Stimulated activated naive CD8-positive, alpha-beta T cell treated with anti-CD3 and anti-CD28 coated beads, Interleukin-15, amount 100 ng/mL, for 72 hours (primary cell): ENCODE measurements at regions not wholly inside any gene's neighbourhood (a gene's known extent, or its start where the extent isn't known, plus 50 kb on each side); places are given as distances from the start of the nearest gene placed in this dataset.
"Not testable (repeated sequence)": the region's sequence is repeated elsewhere in the genome, so short reads cannot be mapped to it uniquely, and the experiment has no call there.

Source experiments
- ATAC-seq: fragments of 150-1000 bp; cut with Tn5 transposase; 2 replicates; pipeline ENCODE4 v1.10.0; 2021; ENCODE audit warnings: mild to moderate bottlenecking, moderate library complexity
- DNase-seq, 2 donors: peaks; one replicate each; pipeline ENCODE4 v3.0.0; 2021 to 2022
- H3K27ac Mint-ChIP-seq, 2 donors: one replicate each; pipeline ENCODE4 v1.8.0; 2022; ENCODE audit warnings: mild to moderate bottlenecking in 2 of 2, mixed read lengths in 2 of 2, moderate library complexity in 2 of 2
- H3K27me3 Mint-ChIP-seq: one replicate; pipeline ENCODE4 v1.8.0; 2022; ENCODE audit warnings: mixed read lengths
- H3K4me1 Mint-ChIP-seq: one replicate; pipeline ENCODE4 v1.8.0; 2022; ENCODE audit warnings: mild to moderate bottlenecking, mixed read lengths
- H3K4me3 Mint-ChIP-seq, 2 donors: one replicate each; pipeline ENCODE4 v1.8.0; 2022; ENCODE audit warnings: mild to moderate bottlenecking in 2 of 2, mixed read lengths in 2 of 2, moderate library complexity in 1 of 2
- H3K9me3 Mint-ChIP-seq, 2 donors: one replicate each; pipeline ENCODE4 v1.8.0; 2022; ENCODE audit warnings: mixed read lengths in 2 of 2

DNA sequence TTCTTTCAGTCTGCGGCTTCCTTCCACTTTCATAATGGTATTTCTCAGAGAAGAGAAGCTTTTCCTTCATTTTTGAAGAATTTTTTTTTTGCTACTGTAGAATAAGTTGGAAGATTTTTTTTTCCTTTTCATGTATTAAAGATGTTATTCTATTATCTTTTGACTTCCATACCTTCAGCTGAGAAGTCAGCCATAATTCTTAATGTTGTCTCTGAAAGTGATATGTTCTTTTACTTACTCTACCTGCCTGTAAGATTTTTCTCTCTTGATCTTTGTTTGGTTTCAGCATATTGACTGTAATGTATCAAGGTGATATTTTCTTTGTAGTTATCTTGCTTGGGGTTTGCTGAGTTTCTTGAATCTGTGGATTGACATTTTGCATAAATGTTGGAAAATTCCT, 143.5 kb upstream of the TOX3 start:
- Mint-ChIP-seq H3K9me3 (peaks cover 11 to 28% of the 10 kb centered on the region in 2 donors), H3K4me1 (no peaks in the 10 kb centered on the region), H3K27me3 (no peaks in the 10 kb centered on the region), H3K27ac (no peak overlapping the region), H3K4me3 (no peak overlapping the region)
- ATAC-seq = no peak
- no peak for DNase-seq

DNA sequence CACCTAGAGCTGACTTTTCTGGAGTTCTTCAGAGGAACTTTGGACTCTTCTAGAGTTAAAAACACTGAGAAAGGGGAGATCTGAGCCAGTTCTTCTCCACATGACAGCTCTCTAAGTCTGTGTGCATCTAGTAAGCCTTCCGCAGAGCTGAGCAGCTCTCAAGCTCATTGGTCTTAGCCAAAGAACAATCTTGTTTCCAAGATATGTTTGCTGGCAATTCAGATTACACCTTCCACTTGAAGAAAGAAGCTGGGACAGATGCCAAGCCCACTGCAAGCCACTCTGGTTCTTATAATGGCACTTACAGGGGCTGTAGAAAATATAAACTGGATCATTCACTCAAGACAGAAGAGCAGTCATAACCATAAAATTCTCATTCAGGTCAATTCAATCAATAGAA, 134.1 kb upstream of the TOX3 start:
- no peak overlapping the region for H3K27ac Mint-ChIP-seq
- H3K4me1 Mint-ChIP-seq = no peaks in the 10 kb centered on the region
- DNase-seq (no peak), ATAC-seq (no peak)
- no peak overlapping the region for H3K4me3 Mint-ChIP-seq
- peaks cover 4 to 12% of the 10 kb centered on the region in 2 donors for H3K9me3 Mint-ChIP-seq
- no peaks in the 10 kb centered on the region for H3K27me3 Mint-ChIP-seq

DNA sequence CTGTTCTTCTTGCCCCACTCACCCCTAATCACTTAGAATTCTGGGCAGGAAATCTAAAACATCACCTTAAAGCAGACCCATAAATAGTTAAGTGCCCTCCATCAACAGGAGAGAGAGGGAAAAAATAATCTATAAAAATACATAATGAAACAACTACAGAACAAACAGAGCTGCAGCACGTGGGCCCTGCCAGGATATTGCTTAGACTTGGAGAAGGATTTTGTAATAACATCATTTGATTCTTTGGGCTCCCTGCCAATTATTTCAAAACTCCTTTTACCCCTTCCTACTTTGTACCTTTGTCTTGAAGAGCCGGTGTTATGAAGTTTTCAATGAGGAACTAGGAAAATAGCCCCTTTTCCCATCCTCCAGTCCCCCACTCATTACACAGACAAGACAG, 130.6 kb upstream of the TOX3 start:
- no peaks in the 10 kb centered on the region for H3K4me1 Mint-ChIP-seq
- no peak overlapping the region for H3K4me3 Mint-ChIP-seq
- no peak for ATAC-seq

DNA sequence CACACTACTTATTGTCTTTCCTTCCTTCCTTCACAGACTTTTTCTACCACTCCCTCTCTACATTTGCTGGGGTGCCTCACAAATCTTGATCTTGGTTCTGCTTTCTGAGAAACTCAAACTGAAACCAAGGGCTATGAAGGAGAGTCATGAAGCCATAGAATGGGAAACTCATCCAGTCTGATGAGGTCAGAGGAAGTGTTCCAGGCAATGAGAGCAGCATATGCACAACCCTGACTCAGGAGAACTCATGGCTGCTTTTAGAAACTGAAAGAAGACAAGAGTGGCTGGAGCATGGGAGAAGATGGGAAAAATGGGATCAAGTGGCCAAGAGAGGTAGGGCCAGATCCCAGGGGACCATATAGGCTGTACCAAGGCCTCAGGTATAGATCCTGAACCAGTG, 130.0 kb upstream of the TOX3 start:
- ATAC-seq (no peak), DNase-seq (no peak)
- Mint-ChIP-seq H3K27me3 (no peaks in the 10 kb centered on the region), H3K27ac (no peak overlapping the region), H3K4me1 (no peaks in the 10 kb centered on the region), H3K4me3 (no peak overlapping the region), H3K9me3 (peaks cover 5 to 16% of the 10 kb centered on the region in 2 donors)

More for the DNA sequence above, 130.6 kb upstream of the TOX3 start:
- H3K27ac Mint-ChIP-seq = no peak overlapping the region
- no peak for DNase-seq
- peaks cover 5 to 13% of the 10 kb centered on the region in 2 donors for H3K9me3 Mint-ChIP-seq
- no peaks in the 10 kb centered on the region for H3K27me3 Mint-ChIP-seq

DNA sequence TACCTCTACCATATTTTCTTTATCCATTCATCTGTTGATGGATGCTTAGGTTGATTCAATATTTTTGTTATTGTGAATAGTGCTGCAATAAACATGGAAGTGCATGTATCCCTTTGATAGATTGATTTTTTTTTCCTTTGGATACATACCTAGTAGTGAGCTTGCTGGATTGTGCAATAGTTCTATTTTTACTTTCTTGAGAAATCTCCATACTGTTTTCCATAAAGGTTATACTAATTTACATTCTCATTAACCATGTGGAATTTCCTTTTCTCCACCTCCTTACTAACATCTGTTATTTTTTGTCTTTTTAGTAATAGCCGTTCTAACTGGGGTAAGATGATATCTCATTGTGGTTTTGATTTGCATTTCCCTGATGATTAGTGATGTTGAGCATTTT, 124.6 kb upstream of the TOX3 start:
- no peak for ATAC-seq
- peaks cover 6 to 26% of the 10 kb centered on the region in 2 donors for H3K9me3 Mint-ChIP-seq
- H3K4me1 Mint-ChIP-seq = no peaks in the 10 kb centered on the region
- no peak for DNase-seq
- no peak overlapping the region for H3K4me3 Mint-ChIP-seq
- no peaks in the 10 kb centered on the region for H3K27me3 Mint-ChIP-seq
- H3K27ac Mint-ChIP-seq = no peak overlapping the region

DNA sequence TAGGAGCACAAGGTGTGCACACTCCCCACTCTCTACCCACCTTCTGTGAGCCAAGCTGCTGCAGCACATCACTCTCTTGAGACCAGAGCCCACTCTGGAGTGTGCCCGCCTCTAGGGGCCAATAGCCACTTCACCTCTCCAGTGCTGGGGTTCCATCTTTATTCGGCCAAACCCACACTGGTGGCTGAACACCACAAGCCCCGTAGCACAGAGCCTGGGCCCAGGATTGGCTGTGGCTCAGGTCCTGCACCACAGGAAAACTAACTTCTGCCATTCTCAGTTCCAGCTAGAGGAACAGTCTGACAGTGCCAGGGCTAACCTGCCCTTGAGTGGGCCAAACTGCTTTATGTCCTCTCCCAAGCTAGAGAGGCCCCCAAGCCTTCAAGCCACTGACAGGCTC, 111.0 kb upstream of the TOX3 start:
- H3K27ac Mint-ChIP-seq = no peak overlapping the region
- no peak for ATAC-seq
- DNase-seq = no peak
- H3K27me3 Mint-ChIP-seq = no peaks in the 10 kb centered on the region
- H3K4me1 Mint-ChIP-seq = no peaks in the 10 kb centered on the region
- no peak overlapping the region for H3K4me3 Mint-ChIP-seq
- H3K9me3 Mint-ChIP-seq = peaks cover 17 to 18% of the 10 kb centered on the region in 2 donors

DNA sequence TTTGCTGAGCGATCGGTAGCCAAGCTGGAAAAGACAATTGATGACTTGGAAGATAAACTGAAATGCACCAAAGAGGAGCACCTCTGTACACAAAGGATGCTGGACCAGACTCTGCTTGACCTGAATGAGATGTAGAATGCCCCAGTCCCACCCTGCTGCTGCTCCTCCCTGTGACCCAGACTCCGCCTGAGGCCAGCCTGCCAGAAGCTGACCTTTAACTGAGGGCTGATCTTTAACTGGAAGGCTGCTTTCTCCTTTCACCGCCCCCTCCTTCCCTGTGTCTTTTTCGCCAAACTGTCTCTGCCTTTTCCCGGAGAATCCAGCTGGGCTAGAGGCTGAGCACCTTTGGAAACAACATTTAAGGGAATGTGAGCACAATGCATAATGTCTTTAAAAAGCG, 109.0 kb upstream of the TOX3 start:
- not testable (repeated sequence) for H3K27me3 Mint-ChIP-seq, DNase-seq, H3K4me3 Mint-ChIP-seq

DNA sequence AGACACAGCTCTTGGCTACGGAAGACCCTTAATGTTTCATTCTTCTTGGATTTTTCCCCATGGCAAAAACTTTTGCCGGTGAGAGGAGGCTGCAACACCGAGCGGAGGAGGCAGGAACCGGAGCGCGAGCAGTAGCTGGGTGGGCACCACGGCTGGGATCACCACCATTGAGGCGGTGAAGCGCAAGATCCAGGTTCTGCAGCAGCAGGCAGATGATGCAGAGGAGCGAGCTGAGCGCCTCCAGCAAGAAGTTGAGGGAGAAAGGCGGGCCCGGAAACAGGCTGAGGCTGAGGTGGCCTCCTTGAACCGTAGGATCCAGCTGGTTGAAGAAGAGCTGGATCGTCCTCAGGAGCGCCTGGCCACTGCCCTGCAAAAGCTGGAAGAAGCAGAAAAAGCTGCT, 108.2 kb upstream of the TOX3 start:
- ATAC-seq = not testable (repeated sequence)

More for the DNA sequence above, 109.0 kb upstream of the TOX3 start:
- H3K27ac Mint-ChIP-seq, H3K4me1 Mint-ChIP-seq, ATAC-seq: not testable (repeated sequence)
- peaks cover 17% of the 10 kb centered on the region in 2 donors for H3K9me3 Mint-ChIP-seq

DNA sequence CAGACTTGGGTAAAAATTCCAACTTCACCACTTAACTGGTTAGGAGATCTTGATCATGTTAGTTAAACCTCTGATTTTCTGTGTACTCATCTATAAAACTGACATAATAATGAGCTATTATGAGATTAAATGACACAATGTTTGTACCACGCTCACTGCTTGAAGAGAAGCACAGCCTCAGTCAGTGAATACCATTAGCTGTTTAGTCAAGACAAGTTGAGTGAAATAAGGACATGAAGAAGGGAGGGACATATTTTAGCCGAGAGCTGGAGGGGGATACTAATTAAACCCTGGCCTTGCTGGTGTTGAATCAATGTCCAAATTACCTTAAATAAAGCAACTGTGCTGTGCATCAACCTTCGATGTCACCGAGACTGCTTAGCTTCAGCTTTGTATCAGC, 105.1 kb upstream of the TOX3 start:
- H3K27ac Mint-ChIP-seq = no peak overlapping the region
- DNase-seq = no peak
- H3K4me3 Mint-ChIP-seq = no peak overlapping the region
- no peaks in the 10 kb centered on the region for H3K4me1 Mint-ChIP-seq
- no peak for ATAC-seq
- no peaks in the 10 kb centered on the region for H3K27me3 Mint-ChIP-seq
- H3K9me3 Mint-ChIP-seq = peaks cover 0 to 5% of the 10 kb centered on the region in 2 donors

More for the DNA sequence above, 108.2 kb upstream of the TOX3 start:
- H3K9me3 Mint-ChIP-seq = peaks cover 11 to 17% of the 10 kb centered on the region in 2 donors
- not testable (repeated sequence) for H3K27ac Mint-ChIP-seq, DNase-seq, H3K4me1 Mint-ChIP-seq, H3K27me3 Mint-ChIP-seq, H3K4me3 Mint-ChIP-seq

DNA sequence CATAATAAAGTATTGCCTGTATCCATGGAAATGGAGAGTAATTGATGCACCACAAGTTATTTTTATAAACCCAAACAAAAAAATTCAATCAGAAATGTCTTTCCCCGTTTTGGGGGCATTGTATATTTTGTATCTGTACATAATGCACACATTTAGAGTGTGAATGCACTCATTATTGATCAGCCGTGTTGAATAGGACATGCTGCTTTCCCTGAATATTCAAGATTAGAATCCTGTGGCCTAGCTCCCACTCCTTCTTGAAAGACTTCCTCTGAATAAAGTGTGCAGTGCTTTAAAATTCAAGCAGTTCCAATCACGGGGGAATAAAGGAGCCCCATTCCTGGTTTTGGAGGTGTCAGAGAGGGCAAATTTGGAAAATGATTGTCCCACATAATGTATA, 103.8 kb upstream of the TOX3 start:
- H3K9me3 Mint-ChIP-seq = peaks cover under 1 to 5% of the 10 kb centered on the region in 2 donors
- ATAC-seq = no peak

DNA sequence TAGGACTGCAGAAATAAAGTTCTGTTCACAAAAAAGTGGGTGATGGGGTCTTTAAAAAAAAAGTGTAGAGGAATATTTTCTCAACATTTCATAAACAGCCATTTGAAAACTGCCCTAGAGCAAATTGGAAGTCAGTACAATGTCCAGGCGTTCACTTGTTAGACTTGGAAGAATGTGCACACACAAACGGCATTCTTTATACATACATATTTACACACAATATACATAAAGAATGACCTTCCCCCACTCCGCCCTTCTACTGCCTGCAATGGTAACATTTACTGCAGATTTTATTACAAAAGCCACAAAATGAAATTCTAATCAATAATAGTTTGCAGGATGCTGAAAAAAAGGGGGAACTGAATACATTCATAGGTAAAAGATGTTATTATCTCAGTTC, 103.4 kb upstream of the TOX3 start:
- no peak for ATAC-seq
- Mint-ChIP-seq H3K4me1 (no peaks in the 10 kb centered on the region), H3K27me3 (no peaks in the 10 kb centered on the region)

More for the DNA sequence above, 103.8 kb upstream of the TOX3 start:
- no peak overlapping the region for H3K4me3 Mint-ChIP-seq
- no peak for DNase-seq
- H3K27ac Mint-ChIP-seq = no peak overlapping the region
- H3K4me1 Mint-ChIP-seq = no peaks in the 10 kb centered on the region
- H3K27me3 Mint-ChIP-seq = no peaks in the 10 kb centered on the region

DNA sequence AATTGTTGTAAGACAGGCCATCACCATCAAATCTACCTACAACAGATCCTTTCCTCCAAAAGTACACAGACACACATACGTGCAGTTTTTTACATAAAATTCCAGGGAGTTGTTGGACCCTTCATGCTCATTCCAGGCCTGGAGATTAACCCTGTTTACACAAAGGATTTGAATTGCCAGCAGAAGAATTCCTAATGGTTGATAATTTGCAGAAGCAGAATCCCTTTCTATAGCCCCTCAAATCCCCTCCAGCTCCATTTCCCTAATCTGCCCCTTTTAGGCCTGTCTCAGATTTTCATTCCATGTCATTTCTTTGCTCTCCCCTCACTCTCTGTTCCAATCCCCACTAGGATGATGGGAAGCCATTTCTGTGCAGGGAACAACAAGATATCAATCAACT, 102.9 kb upstream of the TOX3 start:
- no peak overlapping the region for H3K27ac Mint-ChIP-seq
- no peaks in the 10 kb centered on the region for H3K4me1 Mint-ChIP-seq
- no peak for DNase-seq
- H3K27me3 Mint-ChIP-seq = no peaks in the 10 kb centered on the region
- peaks cover 5 to 9% of the 10 kb centered on the region in 2 donors for H3K9me3 Mint-ChIP-seq
- no peak for ATAC-seq
- H3K4me3 Mint-ChIP-seq = no peak overlapping the region

More for the DNA sequence above, 103.4 kb upstream of the TOX3 start:
- H3K27ac Mint-ChIP-seq = no peak overlapping the region
- H3K9me3 Mint-ChIP-seq = peaks cover 5% of the 10 kb centered on the region in 2 donors
- DNase-seq = no peak
- H3K4me3 Mint-ChIP-seq = no peak overlapping the region

DNA sequence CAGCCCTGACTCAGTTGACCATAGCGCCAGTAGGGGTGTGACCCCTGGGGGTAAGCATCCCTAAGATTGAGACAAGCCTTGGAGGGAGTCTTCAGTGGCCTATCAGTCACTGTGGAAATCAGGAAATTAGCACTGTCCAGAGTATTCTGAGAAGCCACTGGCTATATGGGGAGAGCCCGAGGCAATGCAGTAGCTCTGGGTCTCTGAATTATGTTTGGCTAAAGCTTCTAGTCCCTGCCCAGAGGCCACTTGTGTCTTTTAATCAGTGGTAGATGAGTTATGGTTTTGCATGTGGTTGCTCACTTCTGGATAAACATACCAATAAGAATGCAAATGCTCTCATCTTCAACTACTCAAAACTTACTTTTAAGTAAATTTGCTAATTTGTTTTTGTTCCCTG, 100.6 kb upstream of the TOX3 start:
- Mint-ChIP-seq H3K27me3 (no peaks in the 10 kb centered on the region), H3K27ac (no peak overlapping the region), H3K9me3 (peaks cover 5 to 9% of the 10 kb centered on the region in 2 donors), H3K4me1 (no peaks in the 10 kb centered on the region), H3K4me3 (no peak overlapping the region)
- ATAC-seq = no peak
- no peak for DNase-seq

DNA sequence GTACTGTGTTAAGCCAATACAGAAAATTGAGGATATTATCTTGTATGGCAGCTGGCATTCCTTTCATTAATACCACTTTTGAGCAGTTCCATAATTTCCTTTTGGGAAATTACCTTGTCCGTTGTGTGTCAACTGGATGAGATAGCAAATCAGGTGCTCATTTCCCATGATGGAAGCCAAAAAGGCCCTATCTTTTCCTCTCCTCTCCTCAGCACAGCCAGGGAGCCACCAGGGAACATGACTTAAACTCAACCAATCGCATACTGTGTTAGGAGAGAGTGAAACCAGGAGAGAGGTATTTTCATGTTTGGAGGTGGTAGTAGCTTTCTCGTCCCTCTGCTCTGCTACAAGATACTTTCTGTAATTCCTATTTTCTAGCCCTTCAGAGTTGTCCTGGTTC, 96.1 kb upstream of the TOX3 start:
- no peak for ATAC-seq
- no peaks in the 10 kb centered on the region for H3K4me1 Mint-ChIP-seq
- H3K9me3 Mint-ChIP-seq = peaks cover 5 to 19% of the 10 kb centered on the region in 2 donors
- H3K27me3 Mint-ChIP-seq = no peaks in the 10 kb centered on the region
- no peak overlapping the region for H3K4me3 Mint-ChIP-seq
- no peak overlapping the region for H3K27ac Mint-ChIP-seq
- no peak for DNase-seq

DNA sequence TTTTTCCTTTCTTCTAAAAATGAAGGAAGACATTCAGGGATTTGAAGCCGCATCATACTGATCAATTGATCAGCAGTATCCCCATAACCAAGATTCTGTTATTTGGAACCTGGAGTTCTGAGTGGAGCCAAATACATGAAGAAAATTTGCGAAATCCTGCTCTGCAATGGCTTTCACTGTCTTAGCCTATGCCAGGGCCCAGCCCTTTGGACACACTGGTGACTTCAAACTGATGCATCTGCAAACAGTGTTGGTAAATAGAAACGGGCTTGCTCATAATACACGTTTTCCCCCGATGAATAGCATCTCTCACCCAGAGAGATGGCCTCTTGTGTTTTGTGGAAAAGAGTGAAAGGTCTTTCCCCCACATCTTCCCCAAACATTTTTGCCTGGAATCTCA, 87.6 kb upstream of the TOX3 start:
- Mint-ChIP-seq H3K27ac (no peak overlapping the region), H3K9me3 (peaks cover 18 to 30% of the 10 kb centered on the region in 2 donors), H3K4me1 (no peaks in the 10 kb centered on the region), H3K4me3 (no peak overlapping the region), H3K27me3 (no peaks in the 10 kb centered on the region)
- ATAC-seq = no peak
- no peak for DNase-seq

DNA sequence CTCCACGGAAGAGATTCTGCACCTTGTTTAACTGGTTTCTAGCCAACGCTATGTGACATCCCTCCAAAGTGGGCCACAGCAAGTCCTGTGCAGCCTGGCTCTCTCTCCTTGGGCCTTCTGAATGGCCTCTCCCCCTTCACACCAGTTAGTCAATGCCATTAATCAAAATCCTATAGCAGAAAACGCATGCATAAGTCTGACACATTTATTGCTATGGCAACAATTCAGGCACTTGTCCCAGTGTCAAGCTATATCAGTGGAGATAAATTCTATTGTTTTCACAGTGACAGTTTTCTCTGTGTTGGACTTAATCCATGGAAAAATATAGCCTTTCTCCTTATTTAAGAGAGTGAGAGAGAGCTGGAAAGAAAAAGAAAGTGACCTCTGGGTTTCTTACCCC, 87.2 kb upstream of the TOX3 start:
- no peak for ATAC-seq
- H3K9me3 Mint-ChIP-seq = peaks cover 18 to 30% of the 10 kb centered on the region in 2 donors
- DNase-seq = no peak
- no peaks in the 10 kb centered on the region for H3K27me3 Mint-ChIP-seq
- no peak overlapping the region for H3K27ac Mint-ChIP-seq
- no peaks in the 10 kb centered on the region for H3K4me1 Mint-ChIP-seq
- H3K4me3 Mint-ChIP-seq = no peak overlapping the region

DNA sequence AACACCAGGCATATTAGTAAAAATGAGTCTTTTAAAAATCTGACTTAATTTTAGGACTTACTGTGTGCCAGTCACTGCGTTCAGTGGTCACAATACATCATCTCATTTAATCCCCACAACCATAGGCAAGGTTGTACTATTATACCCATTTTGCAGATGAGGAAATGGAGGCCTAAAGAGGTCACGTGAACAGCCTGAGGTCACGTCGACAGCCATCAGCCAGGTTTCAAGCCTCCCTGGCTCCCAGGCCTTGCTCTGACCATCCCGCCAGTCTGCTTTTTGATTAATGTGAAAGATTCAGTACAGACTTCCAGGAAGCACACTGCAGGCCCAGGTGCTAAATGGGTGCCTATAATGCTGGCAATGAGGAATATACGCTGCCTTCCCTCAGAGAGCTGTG, 86.3 kb upstream of the TOX3 start:
- no peak overlapping the region for H3K27ac Mint-ChIP-seq
- H3K4me3 Mint-ChIP-seq = no peak overlapping the region
- H3K9me3 Mint-ChIP-seq = peaks cover 22 to 26% of the 10 kb centered on the region in 2 donors
- no peak for ATAC-seq
- no peak for DNase-seq
- no peaks in the 10 kb centered on the region for H3K4me1 Mint-ChIP-seq
- H3K27me3 Mint-ChIP-seq = no peaks in the 10 kb centered on the region
